DND-41 (cell line): ENCODE measurements at regions not wholly inside any gene's neighbourhood (a gene's known extent, or its start where the extent isn't known, plus 50 kb on each side); places are given as distances from the start of the nearest gene placed in this dataset.

Experiments
- CTCF ChIP-seq: IDR thresholded peaks from 2 replicates; pipeline ENCODE4 v1.5.1; 2012; ENCODE audit warnings: borderline replicate concordance, low read length, moderate library complexity, mild to moderate bottlenecking; ENCODE audit not compliant: poor library complexity, severe bottlenecking; ENCODE audit errors: extremely low read depth
- EZH2 ChIP-seq: IDR thresholded peaks from 3 replicates; pipeline ENCODE4 v1.6.1; 2012; ENCODE audit warnings: borderline replicate concordance, low read depth, mild to moderate bottlenecking, moderate library complexity, low read length, inconsistent platforms; ENCODE audit not compliant: severe bottlenecking

GRCh38 chr12:89261982-89262381 is 90.3 kb downstream of the DUSP6 start:
- TF ChIP-seq CTCF (no peak), EZH2 (no peak)
